Right renal cortex interstitium (tissue), 3 donors: ENCODE measurements at regions not wholly inside any gene's neighbourhood (a gene's known extent, or its start where the extent isn't known, plus 50 kb on each side); places are given as distances from the start of the nearest gene placed in this dataset.

Source experiments
- DNase-seq, 3 donors: peaks; one replicate each; pipeline ENCODE4 v3.0.0-alpha.2; 2013; ENCODE audit warnings: low read depth in 3 of 3, low spot score in 2 of 3

DNA sequence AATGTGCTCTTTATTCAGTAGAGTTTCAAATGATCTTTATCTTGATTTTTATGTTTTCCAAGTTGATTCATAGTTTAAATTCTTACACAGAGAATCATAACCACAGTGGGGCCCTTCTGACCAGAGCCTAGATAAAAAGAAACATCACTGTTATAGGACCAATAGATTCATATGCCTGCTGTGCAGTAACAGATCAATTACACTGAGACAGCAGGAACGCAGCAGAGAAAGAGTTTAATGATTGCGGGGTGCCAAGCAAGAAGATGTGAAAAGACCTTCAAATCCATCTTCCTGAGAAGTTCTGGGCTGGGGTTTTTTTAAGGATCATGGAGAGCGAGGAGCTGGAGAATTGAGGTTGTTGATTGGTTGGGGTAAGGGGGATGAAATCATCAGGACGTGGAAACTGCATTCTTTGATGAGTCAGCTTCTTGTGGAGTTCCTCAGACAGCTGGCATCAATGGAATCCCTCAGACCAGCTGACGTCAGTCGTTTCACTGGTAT lies 346.6 kb downstream of the TBC1D4 start:
- no peak for DNase-seq

GRCh38 chr13:75132701-75133695 lies 349.0 kb downstream of the TBC1D4 start:
- DNase-seq = no peak

GRCh38 chr13:75129331-75129730 lies 352.6 kb downstream of the TBC1D4 start:
- no peak for DNase-seq

DNA sequence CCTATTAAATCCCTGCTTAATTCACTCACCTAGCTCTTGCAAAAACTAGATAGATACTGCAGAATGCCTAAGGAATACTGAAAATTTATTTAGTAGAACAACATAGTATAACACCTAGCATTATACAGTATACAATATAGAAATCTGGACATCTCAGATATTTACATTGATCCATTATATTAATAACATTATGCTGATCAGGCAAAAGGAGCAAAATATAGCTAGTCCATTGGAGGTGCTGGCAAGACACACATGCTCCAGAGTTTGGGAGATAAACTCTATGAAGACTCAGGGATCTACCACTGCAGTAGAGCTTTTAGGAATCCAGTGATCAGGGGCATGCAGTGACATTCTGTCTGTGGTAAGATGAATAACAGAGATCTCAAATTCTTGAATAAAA lies 357.6 kb downstream of the TBC1D4 start:
- DNase-seq = no peak

DNA sequence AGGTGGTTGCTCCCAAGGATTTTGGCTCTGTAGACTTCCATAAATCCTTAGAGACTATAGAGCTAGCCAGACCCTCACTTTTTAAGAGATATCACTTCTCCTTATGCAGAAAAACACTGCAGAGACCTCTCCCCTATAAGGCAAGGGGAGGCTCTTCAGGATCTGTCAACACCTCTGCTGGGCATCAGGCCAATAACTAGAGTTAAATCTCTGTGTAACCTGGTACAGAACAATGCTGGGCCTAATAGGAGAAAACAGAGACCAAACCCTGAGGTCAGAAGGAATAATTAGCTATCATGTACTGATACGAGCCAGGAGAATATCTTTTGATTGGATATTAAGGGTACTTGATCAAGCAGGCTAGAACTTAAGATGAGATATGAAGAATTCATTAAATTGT lies 358.5 kb downstream of the TBC1D4 start:
- no peak for DNase-seq

GRCh38 chr13:75120085-75120484 lies 361.9 kb downstream of the TBC1D4 start:
- no peak for DNase-seq

DNA sequence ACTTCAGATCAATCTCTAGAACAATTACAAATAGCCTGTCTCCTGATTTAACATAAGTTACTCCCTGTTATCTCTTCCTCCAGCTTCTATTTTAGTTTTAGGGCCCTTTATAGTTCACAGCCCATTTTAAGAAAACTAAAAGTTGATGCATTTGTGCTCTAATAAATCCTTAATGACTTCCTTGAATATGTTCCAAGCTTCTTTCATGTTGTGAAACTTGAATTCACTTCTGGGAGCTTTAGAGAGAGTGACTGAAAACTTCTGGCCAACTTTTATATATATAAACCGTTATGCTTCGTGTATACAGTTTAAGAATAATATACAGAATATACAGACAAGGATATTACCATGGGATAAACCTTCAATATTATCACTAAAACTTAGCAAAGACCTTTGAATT lies 366.8 kb downstream of the TBC1D4 start:
- DNase-seq = peak in 1 of 3 donors; percentile 7

GRCh38 chr13:75103976-75104375 lies 378.0 kb downstream of the TBC1D4 start:
- DNase-seq = no peak

DNA sequence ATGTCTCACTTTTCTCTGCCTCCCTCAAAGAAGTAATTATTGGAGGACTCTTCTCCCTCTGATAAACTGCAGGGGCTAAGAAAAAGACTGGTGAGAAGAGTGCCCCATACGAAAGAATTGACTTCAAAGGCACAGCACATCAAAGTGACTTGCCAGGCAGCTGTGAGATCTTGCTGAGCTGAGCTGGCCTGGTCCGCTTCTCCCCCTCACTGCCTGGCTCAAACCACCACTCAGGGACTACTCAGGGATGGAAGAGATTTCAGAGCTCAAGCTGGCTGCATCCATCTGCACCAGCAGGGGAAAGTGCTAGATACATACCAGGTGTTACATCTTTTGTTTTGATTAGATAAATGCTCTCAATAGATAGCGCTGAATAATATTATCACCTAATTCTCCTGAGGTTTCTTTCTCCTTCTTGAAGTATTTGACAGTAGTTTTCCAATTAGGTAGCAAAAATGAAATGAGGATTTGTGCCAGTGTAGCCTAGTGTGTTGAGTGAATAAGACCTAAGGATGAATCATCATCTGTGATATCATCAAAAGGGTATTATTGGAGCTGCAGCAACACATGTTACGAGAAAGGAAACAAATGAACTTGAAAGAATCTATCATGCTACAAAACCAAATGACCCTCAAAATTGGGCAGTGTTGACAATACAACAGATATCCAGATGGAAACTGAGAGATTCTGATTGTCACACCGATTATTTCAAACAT lies 379.8 kb downstream of the TBC1D4 start:
- no peak for DNase-seq

GRCh38 chr13:75101348-75101747 lies 380.6 kb downstream of the TBC1D4 start:
- no peak for DNase-seq

- no peak for DNase-seq
Observed at GRCh38 chr13:75092143-75092542, 389.8 kb downstream of the TBC1D4 start.

- no peak for DNase-seq
Observed at GRCh38 chr13:75091718-75092117, 390.3 kb downstream of the TBC1D4 start.

GRCh38 chr13:75090872-75091615 lies 390.9 kb downstream of the TBC1D4 start:
- no peak for DNase-seq

- no peak for DNase-seq
Observed at GRCh38 chr13:75088915-75089314, 393.1 kb downstream of the TBC1D4 start.

DNA sequence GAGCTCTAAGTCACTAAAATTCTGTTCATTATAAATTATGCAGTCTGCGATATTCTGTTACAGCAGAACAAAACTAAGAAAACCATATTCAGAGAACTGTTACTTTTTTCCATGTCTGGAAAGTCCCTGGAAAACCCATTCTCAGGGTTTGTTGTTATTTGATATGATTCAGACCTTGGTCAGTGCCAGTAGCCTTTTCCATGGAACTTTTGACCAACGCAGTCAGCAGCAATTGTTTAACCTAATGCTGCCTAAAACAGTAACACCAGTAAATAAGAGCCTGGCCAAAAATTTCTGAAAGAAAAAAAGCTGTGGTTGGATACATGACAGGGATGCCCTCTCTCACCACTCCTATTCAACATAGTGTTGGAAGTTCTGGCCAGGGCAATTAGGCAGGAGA lies 402.7 kb downstream of the TBC1D4 start:
- DNase-seq = no peak

- no peak for DNase-seq
Observed at GRCh38 chr13:75076476-75076875, 405.5 kb downstream of the TBC1D4 start.

DNA sequence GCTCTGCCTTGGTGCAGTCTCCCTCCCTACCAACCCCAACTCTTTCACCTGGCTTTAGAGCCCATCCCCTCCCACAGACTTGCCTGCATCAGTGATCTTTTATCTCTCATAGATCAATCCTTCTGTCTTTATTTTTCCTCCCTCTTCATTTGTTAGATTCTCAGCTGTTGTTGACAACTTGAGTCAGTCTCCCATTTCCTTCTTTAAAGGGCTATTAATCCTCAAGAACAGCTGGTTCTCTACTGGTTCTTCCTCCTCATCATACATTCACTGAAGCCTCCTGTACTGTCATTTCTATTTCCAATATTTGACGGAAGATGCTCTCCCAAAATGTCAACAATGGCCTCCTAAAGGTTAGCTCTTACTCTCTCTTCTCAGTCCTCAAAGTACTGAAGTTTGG lies 408.2 kb downstream of the TBC1D4 start:
- no peak for DNase-seq

DNA sequence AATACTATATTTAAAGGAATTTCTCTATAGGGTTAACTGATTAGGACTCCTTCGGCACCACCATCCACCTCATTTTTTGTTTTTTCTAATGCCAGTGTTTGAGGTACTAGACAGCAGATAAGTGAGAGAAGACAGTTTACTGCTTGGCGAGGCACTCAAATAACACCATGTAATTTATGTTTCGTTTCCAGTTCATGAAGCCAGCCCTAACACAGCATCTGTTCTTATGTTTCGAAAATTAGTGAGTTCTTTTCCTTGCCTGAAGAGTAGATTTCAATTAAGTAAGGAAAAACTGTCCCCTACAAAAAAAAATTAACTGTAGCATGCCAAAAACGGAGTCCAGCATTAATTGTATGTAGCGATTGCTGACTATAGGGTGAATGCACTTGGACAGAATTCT lies 409.1 kb downstream of the TBC1D4 start:
- DNase-seq = no peak

DNA sequence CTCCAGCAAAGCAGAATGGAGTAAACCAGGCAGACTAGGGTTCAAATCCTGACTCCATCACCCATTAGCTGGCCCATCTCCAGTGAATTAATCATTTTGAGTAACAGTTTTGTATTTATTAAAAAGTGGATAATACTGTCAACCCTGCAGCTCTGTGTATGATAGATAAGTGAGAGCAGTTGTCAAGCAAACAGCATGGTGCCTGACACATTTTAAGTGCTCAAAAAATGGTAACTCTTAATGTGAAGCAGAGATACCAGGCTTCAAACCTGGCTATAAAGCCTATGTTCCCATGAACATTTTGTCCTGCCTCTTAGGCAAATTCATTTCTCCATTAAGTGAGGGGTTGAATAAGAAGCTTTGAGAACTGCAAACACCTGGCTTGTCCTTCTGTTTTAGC lies 409.6 kb downstream of the TBC1D4 start:
- DNase-seq = no peak

GRCh38 chr13:75071796-75072195 lies 410.2 kb downstream of the TBC1D4 start:
- DNase-seq = no peak

DNA sequence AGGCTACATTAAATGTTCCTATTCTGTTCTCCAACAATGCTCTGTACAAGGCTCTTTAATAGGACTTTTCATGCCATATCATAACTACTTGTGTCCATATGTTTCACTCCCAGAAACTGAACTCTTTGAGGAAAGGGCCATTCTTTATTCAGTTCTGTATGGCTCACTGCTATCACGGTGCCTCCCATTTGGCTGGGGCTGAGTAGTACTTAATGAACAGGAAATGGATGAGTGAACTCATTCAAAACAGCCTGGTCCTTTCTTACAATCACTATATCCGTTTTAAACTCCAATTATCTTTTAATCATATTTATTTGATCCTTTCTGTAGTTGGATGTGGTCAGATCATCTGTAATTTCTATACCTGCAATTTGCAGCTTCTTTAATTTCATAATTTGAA lies 410.6 kb downstream of the TBC1D4 start:
- DNase-seq = no peak
